ENCODE measurements at regions not wholly inside any gene's neighbourhood (a gene's known extent, or its start where the extent isn't known, plus 50 kb on each side); places are given as distances from the start of the nearest gene placed in this dataset.

DNA sequence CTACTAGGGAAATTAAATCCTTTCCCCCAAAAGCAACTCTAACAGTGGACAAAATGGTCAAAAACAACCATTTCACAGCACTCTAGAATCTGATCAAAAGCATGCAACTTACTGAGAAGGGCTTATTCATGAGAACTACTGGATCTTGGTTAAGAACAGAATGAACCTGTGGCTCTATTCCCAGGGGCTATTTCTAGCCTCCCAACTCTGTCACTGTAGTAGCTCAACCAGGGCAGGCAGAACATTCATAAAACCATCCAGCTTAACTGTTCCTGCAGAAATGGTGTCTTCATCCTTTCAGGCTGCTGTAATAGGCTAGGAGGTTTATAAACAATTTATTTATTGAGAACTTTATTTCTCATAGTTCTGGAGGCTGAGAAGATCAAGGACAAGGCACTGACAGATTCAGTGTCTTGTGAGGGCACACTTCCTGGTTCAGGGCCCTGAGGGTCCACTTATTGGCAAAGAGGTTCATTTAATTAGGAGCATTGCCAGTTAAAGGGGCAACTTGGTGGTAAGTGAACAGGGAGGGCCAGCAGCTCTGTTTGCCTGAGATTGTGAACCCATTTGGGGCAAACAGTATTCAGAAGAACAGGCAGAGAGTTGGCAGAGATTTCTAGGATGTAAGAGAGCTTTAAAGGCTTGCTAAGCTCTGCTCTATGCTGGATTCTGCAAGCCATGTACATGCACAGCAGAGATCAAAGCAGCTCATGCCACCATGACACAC, 238.5 kb upstream of the FBXL7 start:
- DNase-seq (ENCODE audit: low read depth): no peak

DNA sequence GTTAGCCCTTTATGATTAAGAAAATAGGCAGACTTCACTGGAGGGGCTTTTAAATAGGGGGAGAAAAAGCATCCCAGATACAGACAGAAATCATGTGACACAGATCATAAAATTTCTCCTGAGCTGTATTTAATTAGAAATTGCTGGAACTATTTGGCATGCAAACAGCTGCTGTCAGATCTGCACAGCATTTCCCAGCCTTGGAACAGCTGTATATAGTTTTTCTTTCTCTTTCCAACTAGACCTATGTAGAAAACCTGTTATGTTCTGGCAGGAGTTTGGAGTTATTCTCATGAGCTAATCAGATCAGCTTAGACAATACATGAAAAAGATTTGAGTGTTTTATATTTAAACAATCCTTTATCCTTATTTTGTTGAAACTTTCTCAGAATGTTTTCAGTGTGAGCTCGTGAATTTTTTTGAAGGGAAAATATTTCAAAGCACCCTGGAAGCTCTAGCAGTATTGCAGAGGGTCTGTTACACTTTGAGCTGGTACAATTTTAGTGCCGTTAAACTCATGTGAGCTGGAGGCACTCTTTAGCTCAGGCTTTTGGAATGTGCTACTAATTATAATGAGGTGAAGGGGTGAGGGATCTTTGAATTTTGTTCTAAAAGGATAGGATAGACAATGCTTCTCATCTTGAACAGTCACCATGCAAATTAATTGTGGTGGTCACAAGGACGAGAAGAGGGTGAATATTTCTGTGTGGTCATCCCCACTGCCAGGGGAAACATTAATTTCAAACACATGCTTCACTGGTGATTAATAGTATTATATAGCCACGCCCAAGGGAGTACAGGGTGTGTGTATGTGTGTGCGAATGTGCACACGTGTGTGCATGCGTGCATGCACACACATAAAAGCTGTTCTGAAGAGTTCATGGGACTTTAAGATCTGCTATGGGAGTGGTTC, 239.4 kb upstream of the FBXL7 start:
- no peak for DNase-seq (ENCODE audit: low read depth)

DNA sequence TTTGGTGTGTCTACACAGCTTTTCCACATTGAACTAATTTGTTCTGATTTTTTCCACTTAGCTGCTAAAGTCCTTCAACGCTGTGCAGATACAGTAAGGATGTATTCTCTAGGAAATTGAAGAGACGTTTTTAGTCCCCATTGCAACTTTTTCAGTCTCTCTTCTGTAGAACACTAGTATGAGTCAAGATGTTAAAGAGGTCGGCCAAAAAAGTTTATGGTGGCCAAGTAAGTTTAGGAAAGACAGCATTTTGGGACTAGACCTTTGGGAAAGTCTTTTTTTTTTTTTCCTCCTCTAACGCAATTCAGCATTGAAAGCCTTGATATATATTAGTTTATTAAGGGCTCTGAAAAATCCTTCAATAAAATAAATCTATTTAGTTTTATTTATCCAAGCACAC, 243.5 kb upstream of the FBXL7 start:
- no peak for DNase-seq (ENCODE audit: low read depth)

DNA sequence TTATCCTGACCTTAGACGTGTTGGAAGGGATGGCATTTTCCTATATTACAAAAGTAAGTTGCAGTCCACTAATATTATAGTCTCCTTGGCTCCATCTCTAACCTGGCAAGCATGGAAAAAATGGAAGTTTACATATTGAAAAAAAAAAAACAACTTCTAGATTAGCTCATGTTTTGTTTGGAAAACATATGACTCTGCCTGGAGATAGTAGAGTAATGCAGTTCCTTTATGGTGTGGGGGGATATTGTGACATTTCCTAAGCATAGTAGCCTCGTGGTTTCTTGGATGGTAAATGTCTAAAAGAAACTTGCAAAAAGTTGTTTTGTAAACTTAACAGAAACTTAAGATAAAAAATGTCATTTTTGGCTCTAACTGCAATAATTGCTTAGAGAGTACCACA, 244.4 kb upstream of the FBXL7 start:
- no peak for DNase-seq (ENCODE audit: low read depth)

DNA sequence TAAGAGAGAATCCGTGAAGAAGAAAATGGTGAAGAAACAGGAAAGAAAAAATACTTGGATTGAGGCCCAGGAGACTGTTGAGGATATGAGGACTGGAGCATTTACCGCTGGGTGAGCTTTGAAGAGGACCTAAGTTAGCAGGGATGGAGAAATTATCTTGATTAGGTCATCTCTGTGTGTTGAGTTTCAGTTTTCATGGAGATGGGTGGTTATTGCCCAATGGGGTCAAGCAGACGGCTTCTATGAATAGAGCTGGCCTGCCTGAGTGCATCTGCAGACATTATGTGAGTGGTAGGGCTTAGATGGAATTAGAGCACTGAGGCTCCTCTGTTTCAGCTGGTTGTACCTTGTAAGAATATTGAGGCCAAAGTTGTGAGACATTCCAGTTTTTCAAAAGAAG, 245.4 kb upstream of the FBXL7 start:
- DNase-seq (ENCODE audit: low read depth): no peak

DNA sequence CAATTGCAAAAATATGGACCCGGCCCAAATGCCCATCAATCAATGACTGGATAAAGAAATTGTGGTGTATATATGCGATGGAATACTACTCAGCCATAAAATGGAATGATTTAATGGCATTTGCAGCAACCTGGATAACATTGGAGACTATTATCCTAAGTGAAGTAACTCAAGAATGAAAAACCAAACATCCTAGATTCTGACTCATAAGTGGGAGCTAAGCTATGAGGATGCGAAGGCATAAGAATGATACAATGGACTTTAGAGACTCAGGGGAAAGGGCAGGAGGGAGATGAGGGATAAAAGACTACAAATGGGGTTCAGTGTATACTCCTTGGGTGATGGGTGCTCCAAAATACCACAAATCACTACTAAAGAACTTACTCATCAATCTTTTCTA, 247.6 kb upstream of the FBXL7 start:
- DNase-seq (ENCODE audit: low read depth): no peak

DNA sequence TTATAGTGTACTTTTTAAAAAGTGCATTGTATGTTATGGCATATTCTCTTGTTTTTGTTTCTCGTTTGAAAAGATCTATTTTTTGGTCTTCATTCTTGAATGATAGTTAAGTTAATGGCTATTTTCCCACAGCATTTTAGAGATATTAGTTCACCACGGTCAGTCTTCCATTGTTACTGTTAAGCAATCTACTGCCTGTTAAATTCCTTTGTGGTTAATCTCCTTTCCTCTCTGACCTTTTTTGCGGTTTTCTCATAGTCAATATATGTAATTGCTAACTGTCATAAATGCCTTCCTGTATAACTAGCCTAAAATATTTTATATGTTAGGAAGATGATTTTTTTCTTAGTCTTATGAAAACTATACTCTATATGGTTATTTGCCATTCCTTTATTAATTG, 250.8 kb upstream of the FBXL7 start:
- DNase-seq (ENCODE audit: low read depth): no peak

DNA sequence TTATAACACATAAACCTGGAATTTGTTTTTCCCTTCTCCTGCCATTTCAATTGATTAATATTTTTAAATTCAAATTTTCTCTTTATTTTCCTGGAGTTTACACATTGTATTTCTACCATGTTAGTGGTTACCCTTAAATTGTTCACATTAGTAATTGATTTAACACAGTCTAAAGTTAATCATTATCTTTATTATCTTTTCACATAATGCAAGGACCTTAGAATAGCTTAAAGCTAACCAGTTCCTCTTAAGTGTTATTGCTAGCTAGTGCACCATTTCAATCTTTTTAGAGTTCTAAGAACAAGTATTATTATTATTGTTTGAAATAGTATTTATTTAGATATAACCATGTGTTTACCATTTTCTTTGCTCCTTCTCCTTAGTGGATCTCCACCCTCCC, 251.2 kb upstream of the FBXL7 start:
- no peak for DNase-seq (ENCODE audit: low read depth)

DNA sequence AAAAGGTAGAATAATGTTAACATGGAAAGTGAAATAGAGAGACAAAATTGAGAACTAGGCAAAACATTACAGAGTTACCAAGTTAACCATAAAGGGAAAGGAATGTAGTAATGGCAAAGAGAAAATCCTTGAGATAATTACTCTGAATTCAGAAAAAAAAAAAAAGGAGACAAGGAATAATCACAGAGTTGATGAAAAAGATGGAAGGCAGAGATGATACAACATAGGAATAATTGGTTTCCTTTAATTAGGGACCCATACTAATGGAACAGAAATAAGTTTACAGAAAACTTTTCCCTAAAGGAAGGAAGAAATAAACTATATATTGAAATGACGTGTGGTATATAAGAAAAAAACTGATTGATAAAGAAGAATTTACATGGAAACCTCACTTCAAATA, 254.1 kb upstream of the FBXL7 start:
- no peak for DNase-seq (ENCODE audit: low read depth)

DNA sequence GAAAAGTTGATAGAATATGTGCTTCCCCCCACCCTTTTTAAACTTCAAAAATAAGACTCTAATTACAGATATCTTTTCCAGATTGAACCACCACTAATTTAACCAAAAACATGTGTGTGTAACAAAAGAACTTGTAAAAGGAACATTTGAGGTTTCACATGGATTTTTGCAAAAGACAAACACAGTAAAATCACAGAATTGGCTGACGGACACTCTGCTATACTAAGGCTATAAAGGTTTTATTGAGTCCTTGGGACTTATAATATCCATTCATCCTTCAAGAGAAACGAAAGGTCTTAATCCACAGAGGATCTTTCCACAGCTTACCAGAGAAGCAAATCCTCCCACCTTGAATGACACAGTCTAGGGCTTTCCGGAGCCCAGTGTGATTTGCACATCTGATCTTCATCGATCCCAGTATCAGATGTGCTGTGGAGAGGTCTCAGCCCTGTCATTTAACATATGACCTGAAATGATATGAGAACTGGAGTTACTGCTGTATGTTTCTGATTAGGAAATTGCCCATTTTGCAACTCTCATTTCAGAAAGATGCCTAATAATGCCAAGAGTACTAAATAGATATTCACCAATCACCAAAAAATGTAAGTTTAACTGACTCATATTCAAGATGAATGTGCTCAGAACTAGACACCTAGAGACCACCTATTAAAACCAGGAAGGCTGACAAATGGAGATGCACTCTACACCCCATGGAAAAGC, 256.5 kb upstream of the FBXL7 start:
- no peak for DNase-seq (ENCODE audit: low read depth)

DNA sequence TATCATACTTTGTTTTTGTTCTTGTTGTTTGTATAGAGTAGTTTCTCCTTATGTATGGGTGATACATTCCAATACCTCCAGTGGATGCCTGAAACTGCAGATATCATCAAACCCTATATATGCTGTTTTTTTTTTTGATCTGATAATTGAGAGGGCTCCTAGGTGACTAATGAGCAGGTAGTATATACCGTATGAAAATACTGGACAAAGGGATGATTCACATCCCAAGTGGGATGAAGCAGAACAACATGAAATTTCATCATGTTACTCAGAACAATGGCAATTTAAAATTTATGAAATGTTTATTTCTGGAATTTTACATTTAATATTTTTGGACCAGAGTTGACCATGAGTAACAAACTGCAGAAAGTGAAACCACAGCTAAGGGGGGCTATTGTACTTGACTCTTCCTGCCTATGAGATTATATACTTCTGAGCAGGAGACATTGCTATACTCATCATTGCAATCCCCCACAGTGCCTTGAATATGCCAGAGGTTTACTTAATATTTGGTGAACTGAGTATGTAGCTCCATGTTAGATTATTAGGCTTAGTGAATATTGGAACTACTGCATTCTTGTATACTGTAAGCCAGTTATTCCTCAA, 258.7 kb upstream of the FBXL7 start:
- no peak for DNase-seq (ENCODE audit: low read depth)

DNA sequence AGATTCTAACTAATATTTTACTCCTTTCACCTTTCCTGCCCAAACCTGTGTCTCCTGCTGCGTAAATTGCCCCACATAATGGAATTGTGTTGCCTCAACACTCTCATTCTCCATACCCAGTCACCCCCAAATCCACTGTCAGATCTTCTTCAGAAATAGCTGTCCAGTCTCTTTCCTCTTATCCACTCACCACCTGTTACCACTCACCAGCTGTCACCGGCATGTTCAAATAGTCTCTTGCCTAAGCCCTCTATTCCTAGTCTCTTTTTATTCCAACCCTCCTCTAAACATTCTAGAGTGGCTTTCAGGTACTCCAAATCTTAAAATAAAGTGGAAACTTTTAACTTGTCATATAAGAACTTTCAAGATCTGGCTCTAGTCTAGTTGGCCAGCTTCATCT, 262.0 kb upstream of the FBXL7 start:
- DNase-seq (ENCODE audit: low read depth): no peak

DNA sequence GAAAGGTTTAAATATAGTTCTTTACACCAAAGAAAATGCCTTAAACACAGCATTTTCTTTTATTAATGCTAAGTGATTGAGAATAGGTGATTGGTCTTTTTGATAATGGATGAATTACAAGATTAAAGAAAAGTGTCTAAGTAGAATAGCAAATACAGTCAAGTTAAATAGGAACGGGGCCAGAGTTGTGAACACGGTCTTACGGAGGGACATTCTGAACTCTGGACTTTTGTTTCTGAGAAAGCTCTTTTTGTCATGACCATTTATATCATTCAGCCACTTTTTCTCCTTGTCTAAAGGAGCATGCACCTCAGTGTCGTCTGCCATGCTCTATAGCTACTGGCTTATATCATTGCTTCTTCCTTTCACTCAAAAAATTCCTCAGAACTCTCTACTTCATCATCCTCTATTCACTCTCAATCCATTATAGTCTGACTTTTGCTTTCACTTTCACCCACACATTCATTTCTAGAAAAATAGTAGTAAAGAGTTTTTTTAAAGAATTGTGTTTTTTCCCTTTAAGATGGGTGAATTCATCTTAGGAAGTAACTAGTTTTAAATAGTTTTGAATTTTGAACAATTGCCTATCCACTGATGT, 263.0 kb upstream of the FBXL7 start:
- DNase-seq (ENCODE audit: low read depth): no peak

DNA sequence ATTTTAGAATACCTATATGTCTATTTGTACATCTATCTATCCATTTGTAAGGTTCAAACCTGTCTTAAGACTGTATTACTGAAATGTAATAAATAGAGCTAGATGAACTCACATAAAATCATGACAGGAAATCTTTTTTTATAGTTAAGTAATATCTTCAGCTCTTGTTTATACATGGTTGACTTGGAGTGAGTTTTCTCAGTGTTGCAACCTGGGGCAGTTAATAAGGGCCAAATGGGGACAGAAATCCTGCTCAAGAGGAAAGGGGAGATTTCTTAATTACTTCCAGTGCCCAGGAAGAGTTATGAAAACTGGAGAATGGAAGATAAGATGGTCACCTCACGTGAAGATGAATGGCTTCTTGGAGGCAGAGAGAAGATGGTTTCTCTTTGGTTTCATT, 265.1 kb upstream of the FBXL7 start:
- DNase-seq (ENCODE audit: low read depth): no peak

DNA sequence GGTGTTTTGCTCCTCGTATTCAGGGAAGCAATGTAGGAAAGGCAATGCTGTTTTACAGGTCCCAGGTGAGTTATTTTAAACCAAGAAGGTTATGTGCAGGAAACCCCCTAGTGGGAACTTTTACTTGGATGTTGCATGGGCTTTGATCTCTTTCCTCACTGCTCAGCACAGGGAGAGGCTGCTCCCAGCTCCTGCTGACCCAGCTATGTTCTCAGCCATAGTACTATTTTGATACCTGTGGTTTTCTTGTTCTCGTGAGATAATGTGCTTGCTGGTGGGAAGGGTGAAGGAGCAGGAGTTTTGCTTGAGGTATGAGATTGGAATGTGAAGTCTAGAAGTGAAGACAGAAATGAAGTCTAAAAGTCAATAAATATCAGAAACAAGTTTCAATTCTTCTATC, 265.6 kb upstream of the FBXL7 start:
- DNase-seq (ENCODE audit: low read depth): no peak

DNA sequence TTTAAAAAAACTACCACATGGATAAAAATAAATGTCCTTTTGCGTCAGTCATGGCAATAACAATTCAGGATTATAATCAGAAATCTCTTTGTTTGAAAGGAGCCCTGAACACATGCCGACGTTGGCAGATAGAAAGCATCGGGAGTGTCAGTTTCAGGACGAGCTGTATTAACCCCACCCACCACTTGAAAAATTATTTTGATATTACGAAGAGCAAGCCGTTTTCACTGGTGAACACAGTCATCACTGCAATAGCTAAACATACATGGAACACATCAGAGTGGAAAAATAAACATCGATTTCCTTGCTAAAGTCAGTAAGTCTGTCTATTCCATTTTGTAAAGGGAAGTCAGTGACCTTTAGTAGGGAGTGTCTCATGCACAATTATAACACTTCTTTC, 266.4 kb upstream of the FBXL7 start:
- DNase-seq (ENCODE audit: low read depth): no peak

DNA sequence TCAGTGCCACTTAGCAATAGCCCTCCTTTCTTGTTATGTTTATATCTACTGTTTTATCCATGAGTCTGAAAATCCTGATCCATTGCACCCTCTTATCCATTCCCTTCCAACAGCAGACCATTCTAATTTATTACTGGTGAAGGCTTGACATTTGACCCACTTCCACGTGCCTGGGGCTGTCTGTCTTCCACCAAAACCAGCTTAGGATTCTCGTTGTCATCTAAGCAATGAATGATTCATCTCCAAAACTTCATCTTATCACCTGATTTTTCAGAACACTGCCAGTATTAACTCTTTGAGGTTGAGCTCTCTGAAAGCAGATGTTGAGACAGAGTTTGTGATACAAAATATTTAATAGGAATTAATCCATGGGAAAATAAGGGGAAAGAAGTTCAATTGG, 277.8 kb upstream of the FBXL7 start:
- DNase-seq (ENCODE audit: low read depth): no peak

DNA sequence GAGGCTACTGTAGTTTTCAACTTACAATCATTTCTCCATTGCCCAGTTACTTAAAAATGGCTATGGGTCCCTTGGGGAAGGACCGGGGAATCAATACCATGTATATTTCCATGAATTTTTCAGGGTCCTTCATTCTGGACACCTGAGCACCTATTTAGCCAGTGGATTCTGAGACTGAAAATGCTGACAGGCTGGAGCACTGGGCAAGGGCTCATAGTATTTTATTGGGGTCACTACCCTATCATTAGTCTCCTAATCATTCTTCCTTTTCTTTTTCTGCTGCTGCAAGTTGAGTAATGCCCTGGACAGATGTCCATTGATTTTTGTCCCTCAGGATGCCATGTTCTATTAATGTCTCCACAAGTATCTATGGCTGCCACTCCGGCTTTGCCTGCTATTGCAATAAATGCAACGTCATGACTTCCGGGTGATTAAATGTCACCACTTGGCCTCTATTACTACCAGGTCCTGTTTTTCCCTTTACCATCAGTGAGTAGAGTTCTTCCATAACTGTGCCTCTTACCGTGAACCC, 279.3 kb upstream of the FBXL7 start:
- DNase-seq (ENCODE audit: low read depth): no peak

DNA sequence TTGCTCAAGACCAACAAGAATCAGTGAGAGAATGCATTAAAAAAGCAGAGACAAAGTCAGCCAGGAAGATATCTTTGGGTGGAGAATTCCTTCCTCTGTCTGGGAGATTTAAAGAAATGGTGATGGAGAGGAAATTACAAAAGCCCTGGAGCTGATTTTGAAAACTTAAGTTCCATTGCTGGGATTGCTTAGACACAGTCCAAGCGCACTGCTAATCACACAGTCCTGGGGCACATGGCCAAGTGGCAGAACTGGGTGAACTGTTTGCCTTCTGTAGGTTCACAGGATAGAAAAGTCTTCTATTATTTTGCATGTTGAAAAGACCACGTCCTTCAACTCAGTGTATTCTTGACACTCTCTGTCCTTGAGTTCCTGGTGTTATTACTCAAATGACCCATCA, 284.9 kb upstream of the FBXL7 start:
- no peak for DNase-seq (ENCODE audit: low read depth)

DNA sequence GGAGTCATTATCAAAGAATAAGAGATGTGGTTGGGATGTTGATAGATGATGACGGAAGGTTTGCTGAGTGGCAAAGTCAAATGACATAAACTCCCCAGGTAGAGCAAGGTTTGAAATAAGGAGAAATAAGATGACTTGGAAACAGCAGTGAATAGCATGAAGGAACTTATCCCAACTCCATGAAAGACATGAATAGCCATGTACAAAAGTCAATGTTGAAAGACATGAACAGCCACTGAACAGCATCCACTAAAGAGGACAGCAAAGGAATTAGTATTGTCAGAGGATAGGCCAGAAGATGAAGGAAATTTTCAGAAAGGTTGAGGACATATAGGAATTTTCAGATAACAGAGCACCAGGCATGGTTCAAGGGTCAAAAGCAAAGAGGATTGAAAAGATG, 286.0 kb upstream of the FBXL7 start:
- no peak for DNase-seq (ENCODE audit: low read depth)

DNA sequence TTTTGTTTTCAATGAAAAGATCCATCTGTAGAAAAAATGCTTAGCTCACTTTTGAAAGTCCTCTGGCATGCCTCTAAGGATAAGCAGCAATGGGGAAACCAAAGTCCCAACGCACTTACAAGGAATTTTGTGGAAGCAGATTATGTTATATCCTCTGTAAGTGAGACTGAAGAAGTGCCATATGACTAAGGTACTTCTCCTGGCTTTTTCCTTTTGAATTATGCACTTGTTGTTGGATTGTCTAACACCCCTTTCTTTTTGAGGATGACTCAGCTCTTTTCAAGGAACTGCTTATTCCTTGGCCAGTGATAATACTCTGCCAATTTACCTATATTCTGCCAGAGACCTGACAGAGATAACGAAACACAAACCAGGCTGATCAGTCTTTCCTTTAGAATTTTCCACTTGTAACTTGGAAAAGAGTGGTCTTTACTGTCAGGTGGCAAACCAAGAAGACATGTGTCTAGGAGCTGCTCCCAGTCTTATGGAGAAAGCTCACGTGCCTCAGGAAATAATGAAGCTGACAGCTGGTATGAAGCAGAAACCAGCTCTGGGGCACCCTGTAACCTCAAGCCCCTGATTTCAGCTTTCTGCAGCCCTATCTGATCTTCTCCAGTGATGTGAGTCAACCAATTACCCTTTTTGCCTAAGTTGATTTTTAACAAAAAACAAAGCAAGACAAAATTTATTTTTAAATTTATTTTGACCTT, 290.8 kb upstream of the FBXL7 start:
- no peak for DNase-seq (ENCODE audit: low read depth)
